K562 (cell line): ENCODE measurements at regions not wholly inside any gene's neighbourhood (a gene's known extent, or its start where the extent isn't known, plus 50 kb on each side); places are given as distances from the start of the nearest gene placed in this dataset.

ENCODE experiments used
- FOXJ3 ChIP-seq: sonication (generic); formaldehyde crosslinking; IDR thresholded peaks from 2 replicates; pipeline ENCODE4 v1.4.0; 2020; ENCODE audit warnings: mild to moderate bottlenecking, missing genetic modification reagents
- GABPA ChIP-seq: fragments of 200-800 bp; sonication (Bioruptor generic); conservative IDR thresholded peaks from 2 replicates; pipeline ENCODE4 v1.6.1; 2016; ENCODE audit warnings: low read depth, missing genetic modification characterization, missing compliant biosample characterization
- MIER1 ChIP-seq: fragments of 450-650 bp; IDR thresholded peaks from 2 replicates; pipeline ENCODE4 v1.6.1; 2016; ENCODE audit warnings: antibody characterized with exemption, mild to moderate bottlenecking, low read depth
- NFE2 ChIP-seq: IDR thresholded peaks from 2 replicates; pipeline ENCODE4 v1.6.1; 2014; ENCODE audit warnings: antibody characterized with exemption, low read depth
- NR3C1 ChIP-seq: sonication (generic); formaldehyde crosslinking; IDR thresholded peaks from 2 replicates; pipeline ENCODE4 v1.8.1; 2022; ENCODE audit warnings: missing genetic modification reagents
- RAD21 ChIP-seq, 2 experiments: fragments of 250-450 bp in 1 of 2; fragments of 450-650 bp in 1 of 2; sonication (Bioruptor Pico) in 1 of 2; formaldehyde crosslinking in 1 of 2; IDR thresholded peaks in 1 of 2; conservative IDR thresholded peaks in 1 of 2; 2 replicates each; pipeline versions ENCODE4 v1.4.0 to v1.8.0; 2020 to 2022; ENCODE audit warnings: mild to moderate bottlenecking in 2 of 2, moderate library complexity in 1 of 2
- ZBED1 ChIP-seq: IDR thresholded peaks from 2 replicates; pipeline ENCODE4 v1.6.1; 2014
- ZNF79 ChIP-seq: fragments of 250-450 bp; sonication (Bioruptor Pico); IDR thresholded peaks from 2 replicates; pipeline ENCODE4 v1.4.0; 2020; ENCODE audit warnings: low read depth, mild to moderate bottlenecking, moderate library complexity
- TF ChIP-seq, protein P1 (sequence below): IDR thresholded peaks from 3 replicates; pipeline ENCODE4 v1.6.1; 2011; ENCODE audit warnings: borderline replicate concordance, mild to moderate bottlenecking, moderate library complexity; ENCODE audit not compliant: insufficient read length; ENCODE audit errors: extremely low read depth
- TF ChIP-seq, protein P2 (sequence below): fragments of 450-650 bp; formaldehyde crosslinking; IDR thresholded peaks from 2 replicates; pipeline ENCODE4 v1.4.0; 2022; ENCODE audit warnings: missing genetic modification characterization
- TF ChIP-seq, protein P3 (sequence below): fragments of 450-650 bp; IDR thresholded peaks from 2 replicates; pipeline ENCODE4 v1.6.1; 2017; ENCODE audit warnings: antibody characterized with exemption
- TF ChIP-seq, protein P4 (sequence below): fragments of 450-650 bp; conservative IDR thresholded peaks from 2 replicates; pipeline ENCODE4 v1.6.1; 2016; ENCODE audit warnings: missing genetic modification characterization, low read depth, mild to moderate bottlenecking, control low read depth, missing compliant biosample characterization

DNA sequence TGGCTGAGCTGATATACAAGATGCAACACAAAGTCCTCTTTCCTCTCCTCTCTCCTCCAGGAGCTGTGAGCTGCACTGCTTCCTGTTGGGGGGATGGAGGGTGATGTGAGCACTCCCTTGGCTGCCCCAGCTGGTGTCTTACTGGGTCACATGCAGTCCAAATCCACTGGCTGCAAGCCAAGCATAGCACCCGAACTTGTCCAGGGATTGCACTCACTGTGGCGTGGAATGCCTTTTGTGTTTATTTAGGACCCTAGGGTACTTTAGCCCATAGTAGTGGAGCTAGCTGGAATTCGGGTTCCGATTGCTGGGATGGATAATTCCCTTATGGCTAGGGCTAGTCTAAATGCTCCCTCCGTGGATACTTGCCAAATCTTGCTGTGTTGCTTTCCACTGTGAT lies 424.9 kb upstream of the SYT1 start (continued):
- TF ChIP-seq, protein P1, sequence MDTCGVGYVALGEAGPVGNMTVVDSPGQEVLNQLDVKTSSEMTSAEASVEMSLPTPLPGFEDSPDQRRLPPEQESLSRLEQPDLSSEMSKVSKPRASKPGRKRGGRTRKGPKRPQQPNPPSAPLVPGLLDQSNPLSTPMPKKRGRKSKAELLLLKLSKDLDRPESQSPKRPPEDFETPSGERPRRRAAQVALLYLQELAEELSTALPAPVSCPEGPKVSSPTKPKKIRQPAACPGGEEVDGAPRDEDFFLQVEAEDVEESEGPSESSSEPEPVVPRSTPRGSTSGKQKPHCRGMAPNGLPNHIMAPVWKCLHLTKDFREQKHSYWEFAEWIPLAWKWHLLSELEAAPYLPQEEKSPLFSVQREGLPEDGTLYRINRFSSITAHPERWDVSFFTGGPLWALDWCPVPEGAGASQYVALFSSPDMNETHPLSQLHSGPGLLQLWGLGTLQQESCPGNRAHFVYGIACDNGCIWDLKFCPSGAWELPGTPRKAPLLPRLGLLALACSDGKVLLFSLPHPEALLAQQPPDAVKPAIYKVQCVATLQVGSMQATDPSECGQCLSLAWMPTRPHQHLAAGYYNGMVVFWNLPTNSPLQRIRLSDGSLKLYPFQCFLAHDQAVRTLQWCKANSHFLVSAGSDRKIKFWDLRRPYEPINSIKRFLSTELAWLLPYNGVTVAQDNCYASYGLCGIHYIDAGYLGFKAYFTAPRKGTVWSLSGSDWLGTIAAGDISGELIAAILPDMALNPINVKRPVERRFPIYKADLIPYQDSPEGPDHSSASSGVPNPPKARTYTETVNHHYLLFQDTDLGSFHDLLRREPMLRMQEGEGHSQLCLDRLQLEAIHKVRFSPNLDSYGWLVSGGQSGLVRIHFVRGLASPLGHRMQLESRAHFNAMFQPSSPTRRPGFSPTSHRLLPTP: no peak
- TF ChIP-seq NFE2: no peak
- no peak for TF ChIP-seq GABPA
- no peak for TF ChIP-seq NR3C1 (CRISPR knock-in tag)
- TF ChIP-seq MIER1: no peak
- TF ChIP-seq FOXJ3 (CRISPR knock-in tag): no peak
- no peak for TF ChIP-seq ZNF79 (CRISPR knock-in tag)
- TF ChIP-seq, protein P2, sequence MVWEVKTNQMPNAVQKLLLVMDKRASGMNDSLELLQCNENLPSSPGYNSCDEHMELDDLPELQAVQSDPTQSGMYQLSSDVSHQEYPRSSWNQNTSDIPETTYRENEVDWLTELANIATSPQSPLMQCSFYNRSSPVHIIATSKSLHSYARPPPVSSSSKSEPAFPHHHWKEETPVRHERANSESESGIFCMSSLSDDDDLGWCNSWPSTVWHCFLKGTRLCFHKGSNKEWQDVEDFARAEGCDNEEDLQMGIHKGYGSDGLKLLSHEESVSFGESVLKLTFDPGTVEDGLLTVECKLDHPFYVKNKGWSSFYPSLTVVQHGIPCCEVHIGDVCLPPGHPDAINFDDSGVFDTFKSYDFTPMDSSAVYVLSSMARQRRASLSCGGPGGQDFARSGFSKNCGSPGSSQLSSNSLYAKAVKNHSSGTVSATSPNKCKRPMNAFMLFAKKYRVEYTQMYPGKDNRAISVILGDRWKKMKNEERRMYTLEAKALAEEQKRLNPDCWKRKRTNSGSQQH (CRISPR knock-in tag): no peak
- TF ChIP-seq, protein P3, sequence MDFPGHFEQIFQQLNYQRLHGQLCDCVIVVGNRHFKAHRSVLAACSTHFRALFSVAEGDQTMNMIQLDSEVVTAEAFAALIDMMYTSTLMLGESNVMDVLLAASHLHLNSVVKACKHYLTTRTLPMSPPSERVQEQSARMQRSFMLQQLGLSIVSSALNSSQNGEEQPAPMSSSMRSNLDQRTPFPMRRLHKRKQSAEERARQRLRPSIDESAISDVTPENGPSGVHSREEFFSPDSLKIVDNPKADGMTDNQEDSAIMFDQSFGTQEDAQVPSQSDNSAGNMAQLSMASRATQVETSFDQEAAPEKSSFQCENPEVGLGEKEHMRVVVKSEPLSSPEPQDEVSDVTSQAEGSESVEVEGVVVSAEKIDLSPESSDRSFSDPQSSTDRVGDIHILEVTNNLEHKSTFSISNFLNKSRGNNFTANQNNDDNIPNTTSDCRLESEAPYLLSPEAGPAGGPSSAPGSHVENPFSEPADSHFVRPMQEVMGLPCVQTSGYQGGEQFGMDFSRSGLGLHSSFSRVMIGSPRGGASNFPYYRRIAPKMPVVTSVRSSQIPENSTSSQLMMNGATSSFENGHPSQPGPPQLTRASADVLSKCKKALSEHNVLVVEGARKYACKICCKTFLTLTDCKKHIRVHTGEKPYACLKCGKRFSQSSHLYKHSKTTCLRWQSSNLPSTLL: no peak
- TF ChIP-seq ZBED1: no peak
- TF ChIP-seq, protein P4, sequence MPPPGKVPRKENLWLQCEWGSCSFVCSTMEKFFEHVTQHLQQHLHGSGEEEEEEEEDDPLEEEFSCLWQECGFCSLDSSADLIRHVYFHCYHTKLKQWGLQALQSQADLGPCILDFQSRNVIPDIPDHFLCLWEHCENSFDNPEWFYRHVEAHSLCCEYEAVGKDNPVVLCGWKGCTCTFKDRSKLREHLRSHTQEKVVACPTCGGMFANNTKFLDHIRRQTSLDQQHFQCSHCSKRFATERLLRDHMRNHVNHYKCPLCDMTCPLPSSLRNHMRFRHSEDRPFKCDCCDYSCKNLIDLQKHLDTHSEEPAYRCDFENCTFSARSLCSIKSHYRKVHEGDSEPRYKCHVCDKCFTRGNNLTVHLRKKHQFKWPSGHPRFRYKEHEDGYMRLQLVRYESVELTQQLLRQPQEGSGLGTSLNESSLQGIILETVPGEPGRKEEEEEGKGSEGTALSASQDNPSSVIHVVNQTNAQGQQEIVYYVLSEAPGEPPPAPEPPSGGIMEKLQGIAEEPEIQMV (tag): no peak
- TF ChIP-seq RAD21 (CRISPR knock-in tag; conservative IDR thresholded peaks at IDR 0.05 in 1 of 2, IDR thresholded peaks at IDR 0.05 in 1 of 2): no peak
